CD4-positive, alpha-beta memory T cell (primary cell): ENCODE measurements at regions not wholly inside any gene's neighbourhood (a gene's known extent, or its start where the extent isn't known, plus 50 kb on each side); places are given as distances from the start of the nearest gene placed in this dataset.
A peak's percentile ranks its signal among the peaks of the same experiment; 100 is the strongest.

Experiments used
- CTCF ChIA-PET: fragments of 350-600 bp; sonication (Branson Sonifier 250); formaldehyde crosslinking; loops from one replicate; lab custom pipeline; 2021; ENCODE audit warnings: inconsistent platforms; ENCODE audit not compliant: partially characterized antibody; lab: Charles Lee
- POLR2A ChIA-PET: fragments of 350-600 bp; sonication (Branson Sonifier 250); formaldehyde crosslinking; loops from one replicate; lab custom pipeline; 2021; ENCODE audit not compliant: partially characterized antibody; lab: Charles Lee
- DNase-seq, 5 donors: peaks; one replicate each; pipeline versions ENCODE4 v3.0.0 to v3.0.0-alpha.2; 2020 to 2022; ENCODE audit warnings: mixed read lengths in 1 of 5
- H3K27ac ChIP-seq: one replicate; pipeline ENCODE4 v1.7.0; 2013; ENCODE audit warnings: low read depth, low read length
- H3K27me3 ChIP-seq: 2 replicates; pipeline ENCODE4 v1.7.0; 2013; ENCODE audit warnings: mild to moderate bottlenecking, low read length, moderate library complexity; ENCODE audit not compliant: insufficient read depth
- H3K36me3 ChIP-seq: 2 replicates; pipeline ENCODE4 v1.7.0; 2013; ENCODE audit warnings: mild to moderate bottlenecking, low read length, moderate library complexity; ENCODE audit not compliant: insufficient read depth
- H3K4me1 ChIP-seq: 2 replicates; pipeline ENCODE4 v1.7.0; 2013; ENCODE audit warnings: mild to moderate bottlenecking, low read length, moderate library complexity; ENCODE audit not compliant: insufficient read depth
- H3K4me3 ChIP-seq, 2 donors: one replicate each; pipeline ENCODE4 v1.7.0; 2013; ENCODE audit warnings: low read length in 2 of 2, mild to moderate bottlenecking in 1 of 2
- H3K9me3 ChIP-seq, 2 donors: one replicate each; pipeline ENCODE4 v1.7.0; 2013; ENCODE audit warnings: low read length in 2 of 2, control low read depth in 1 of 2; ENCODE audit not compliant: control insufficient read depth in 1 of 2
- H3K27ac Mint-ChIP-seq, 7 donors: one replicate each; pipeline ENCODE4 v1.8.0; 2020 to 2021; ENCODE audit warnings: mixed read lengths in 7 of 7, mild to moderate bottlenecking in 6 of 7, inconsistent platforms in 3 of 7, moderate library complexity in 3 of 7
- H3K27me3 Mint-ChIP-seq, 2 donors: one replicate each; pipeline ENCODE4 v1.8.0; 2020 to 2021; ENCODE audit warnings: mixed read lengths in 2 of 2
- H3K36me3 Mint-ChIP-seq, 2 donors: one replicate each; pipeline ENCODE4 v1.8.0; 2020 to 2021; ENCODE audit warnings: mixed read lengths in 2 of 2, inconsistent platforms in 1 of 2, mild to moderate bottlenecking in 1 of 2
- H3K4me1 Mint-ChIP-seq, 4 donors: one replicate each; pipeline ENCODE4 v1.8.0; 2020 to 2021; ENCODE audit warnings: mixed read lengths in 4 of 4, mild to moderate bottlenecking in 1 of 4
- H3K4me3 Mint-ChIP-seq, 8 donors: one replicate each; pipeline ENCODE4 v1.8.0; 2020 to 2021; ENCODE audit warnings: mixed read lengths in 8 of 8, mild to moderate bottlenecking in 7 of 8, moderate library complexity in 6 of 8, inconsistent platforms in 3 of 8
- H3K9me3 Mint-ChIP-seq, 8 donors: one replicate each; pipeline ENCODE4 v1.8.0; 2020 to 2021; ENCODE audit warnings: mixed read lengths in 8 of 8, mild to moderate bottlenecking in 5 of 8, inconsistent platforms in 3 of 8, moderate library complexity in 1 of 8
- intact Hi-C: fragments of 100-400 bp; cut with micrococcal nuclease; formaldehyde crosslinking; loops from one replicate; pipeline ENCODE4 v1.15.1; 2023

- Histone ChIP-seq H3K27me3 (no peaks in the 10 kb centered on the region), H3K36me3 (no peaks in the 10 kb centered on the region), H3K4me3 (no peak overlapping the region), H3K27ac (no peak overlapping the region), H3K9me3 (no peaks in the 10 kb centered on the region), H3K4me1 (no peaks in the 10 kb centered on the region)
- ChIA-PET CTCF (no interaction called here), POLR2A (no interaction called here)
- intact Hi-C loops: no loop called here
- Mint-ChIP-seq H3K27me3 (no peaks in the 10 kb centered on the region), H3K4me1 (no peaks in the 10 kb centered on the region), H3K36me3 (no peaks in the 10 kb centered on the region), H3K9me3 (peaks cover 7 to 25% (median 15%) of the 10 kb centered on the region in 8 donors), H3K27ac (no peak overlapping the region), H3K4me3 (no peak overlapping the region)
- no peak for DNase-seq
Observed at GRCh38 chr16:65772134-65772732, 594.3 kb upstream of the CDH5 start.

- Histone ChIP-seq H3K36me3 (no peaks in the 10 kb centered on the region), H3K27me3 (no peaks in the 10 kb centered on the region), H3K4me3 (no peak overlapping the region), H3K27ac (no peak overlapping the region), H3K9me3 (no peaks in the 10 kb centered on the region), H3K4me1 (no peaks in the 10 kb centered on the region)
- no peak overlapping the region for H3K27ac Mint-ChIP-seq
- CTCF ChIA-PET: no interaction called here
- peaks cover 5 to 25% (median 15%) of the 10 kb centered on the region in 8 donors for H3K9me3 Mint-ChIP-seq
- no peaks in the 10 kb centered on the region for H3K36me3 Mint-ChIP-seq
- H3K27me3 Mint-ChIP-seq: no peaks in the 10 kb centered on the region
- no peaks in the 10 kb centered on the region for H3K4me1 Mint-ChIP-seq
- intact Hi-C loops: no loop called here
- no peak for DNase-seq
- POLR2A ChIA-PET: no interaction called here
- no peak overlapping the region for H3K4me3 Mint-ChIP-seq
Observed at GRCh38 chr16:65771707-65772106, 594.8 kb upstream of the CDH5 start.

- H3K4me3 Mint-ChIP-seq: no peak overlapping the region
- Histone ChIP-seq H3K27ac (no peak overlapping the region), H3K4me1 (no peaks in the 10 kb centered on the region), H3K27me3 (no peaks in the 10 kb centered on the region), H3K36me3 (no peaks in the 10 kb centered on the region), H3K9me3 (no peaks in the 10 kb centered on the region), H3K4me3 (no peak overlapping the region)
- no peak overlapping the region for H3K27ac Mint-ChIP-seq
- intact Hi-C loops: no loop called here
- no peaks in the 10 kb centered on the region for H3K36me3 Mint-ChIP-seq
- H3K4me1 Mint-ChIP-seq: no peaks in the 10 kb centered on the region
- ChIA-PET CTCF (no interaction called here), POLR2A (no interaction called here)
- no peak for DNase-seq
- H3K27me3 Mint-ChIP-seq: no peaks in the 10 kb centered on the region
- peaks cover 5 to 25% (median 14%) of the 10 kb centered on the region in 8 donors for H3K9me3 Mint-ChIP-seq
Observed at GRCh38 chr16:65770752-65771151, 595.7 kb upstream of the CDH5 start.

GRCh38 chr16:65769776-65770438 is 596.6 kb upstream of the CDH5 start:
- no peaks in the 10 kb centered on the region for H3K9me3 ChIP-seq
- Mint-ChIP-seq H3K36me3 (no peaks in the 10 kb centered on the region), H3K4me3 (no peak overlapping the region), H3K4me1 (no peaks in the 10 kb centered on the region), H3K27ac (no peak overlapping the region), H3K9me3 (peaks cover 5 to 25% (median 14%) of the 10 kb centered on the region in 8 donors), H3K27me3 (no peaks in the 10 kb centered on the region)
- CTCF ChIA-PET: no interaction called here
- POLR2A ChIA-PET: no interaction called here
- H3K4me1 ChIP-seq: no peaks in the 10 kb centered on the region
- no peak for DNase-seq
- H3K27ac ChIP-seq: no peak overlapping the region
- H3K36me3 ChIP-seq: no peaks in the 10 kb centered on the region
- no peak overlapping the region for H3K4me3 ChIP-seq
- intact Hi-C loops: no loop called here
- no peaks in the 10 kb centered on the region for H3K27me3 ChIP-seq

DNA sequence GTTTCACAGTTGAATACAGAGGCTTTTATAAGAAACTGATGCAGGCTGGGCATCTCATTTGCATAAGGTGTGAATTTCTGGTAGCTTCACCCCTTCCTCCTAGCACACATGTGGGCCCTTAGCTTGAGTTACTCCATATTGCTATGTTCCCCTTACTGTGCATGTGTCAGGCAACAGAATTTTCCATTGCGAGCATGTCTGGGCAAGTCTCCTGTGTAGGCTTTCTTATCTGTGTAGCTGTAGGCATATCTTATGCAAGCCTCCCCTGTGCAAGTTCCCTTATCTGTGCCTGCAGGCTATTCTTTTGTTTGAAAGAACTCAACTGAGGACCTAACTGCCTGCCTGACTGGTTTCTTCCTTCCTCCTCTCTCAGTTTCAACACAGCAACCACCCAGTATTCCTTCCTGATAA is 597.4 kb upstream of the CDH5 start:
- H3K27me3 Mint-ChIP-seq: no peaks in the 10 kb centered on the region
- DNase-seq: no peak
- ChIA-PET CTCF (no interaction called here), POLR2A (no interaction called here)
- H3K4me1 ChIP-seq: no peaks in the 10 kb centered on the region
- H3K27me3 ChIP-seq: no peaks in the 10 kb centered on the region
- peaks cover 5 to 25% (median 12%) of the 10 kb centered on the region in 8 donors for H3K9me3 Mint-ChIP-seq
- no peak overlapping the region for H3K27ac ChIP-seq
- no peaks in the 10 kb centered on the region for H3K4me1 Mint-ChIP-seq
- no peaks in the 10 kb centered on the region for H3K36me3 ChIP-seq
- intact Hi-C loops: no loop called here
- no peaks in the 10 kb centered on the region for H3K9me3 ChIP-seq
- no peak overlapping the region for H3K4me3 Mint-ChIP-seq
- H3K36me3 Mint-ChIP-seq: no peaks in the 10 kb centered on the region
- H3K27ac Mint-ChIP-seq: no peak overlapping the region
- no peak overlapping the region for H3K4me3 ChIP-seq

GRCh38 chr16:65767125-65767524 is 599.4 kb upstream of the CDH5 start:
- no peaks in the 10 kb centered on the region for H3K4me1 ChIP-seq
- no peak for DNase-seq
- Mint-ChIP-seq H3K27me3 (no peaks in the 10 kb centered on the region), H3K4me3 (no peak overlapping the region), H3K9me3 (peaks cover 0 to 25% (median 10%) of the 10 kb centered on the region in 8 donors), H3K4me1 (no peaks in the 10 kb centered on the region), H3K27ac (no peak overlapping the region), H3K36me3 (no peaks in the 10 kb centered on the region)
- no peaks in the 10 kb centered on the region for H3K27me3 ChIP-seq
- H3K4me3 ChIP-seq: no peak overlapping the region
- H3K36me3 ChIP-seq: no peaks in the 10 kb centered on the region
- no peaks in the 10 kb centered on the region for H3K9me3 ChIP-seq
- intact Hi-C loops: no loop called here
- H3K27ac ChIP-seq: no peak overlapping the region
- ChIA-PET POLR2A (no interaction called here), CTCF (no interaction called here)

DNA sequence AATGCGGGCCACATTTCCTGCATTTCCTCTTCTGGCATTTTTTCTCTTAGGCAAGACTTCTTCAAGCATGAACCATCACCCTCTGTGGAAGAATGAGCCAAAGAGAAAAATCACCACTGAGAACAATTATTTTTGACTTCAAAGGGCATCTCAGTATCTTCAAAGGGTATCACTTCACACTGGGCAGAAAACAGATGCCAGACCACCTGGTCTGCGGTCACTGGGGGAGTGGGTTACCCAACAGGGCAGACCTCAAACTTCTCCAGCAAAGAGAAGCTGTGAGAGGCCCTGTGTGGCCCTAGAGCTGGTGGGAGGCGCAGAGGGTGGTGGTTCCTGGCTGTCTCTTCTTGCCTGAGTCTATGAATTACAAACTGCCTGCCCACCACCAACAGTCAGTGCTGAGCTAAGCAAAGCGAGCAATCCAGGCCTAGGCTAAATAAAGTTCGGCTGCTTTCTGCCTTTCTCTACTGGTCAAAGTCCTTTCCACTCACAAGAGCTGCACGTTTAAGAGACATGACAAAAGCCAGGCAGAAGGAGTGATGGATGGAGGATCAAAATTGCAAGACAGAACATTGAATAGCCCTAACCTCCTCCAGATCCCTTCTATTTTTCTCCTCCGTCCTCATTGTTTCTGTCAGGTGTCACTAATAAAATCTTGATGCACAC is 602.7 kb upstream of the CDH5 start:
- Histone ChIP-seq H3K27ac (no peak overlapping the region), H3K36me3 (no peaks in the 10 kb centered on the region), H3K4me3 (no peak overlapping the region), H3K9me3 (no peaks in the 10 kb centered on the region), H3K4me1 (no peaks in the 10 kb centered on the region), H3K27me3 (no peaks in the 10 kb centered on the region)
- ChIA-PET CTCF (no interaction called here), POLR2A (no interaction called here)
- Mint-ChIP-seq H3K4me3 (no peak overlapping the region), H3K36me3 (no peaks in the 10 kb centered on the region), H3K27ac (peak overlapping the region in 1 of 7 donors; percentile 1), H3K27me3 (no peaks in the 10 kb centered on the region), H3K9me3 (peaks cover 0 to 4% (median 0%) of the 10 kb centered on the region in 8 donors), H3K4me1 (no peaks in the 10 kb centered on the region)
- no peak for DNase-seq
- intact Hi-C loops: no loop called here
